H1 (cell line): ENCODE measurements at regions not wholly inside any gene's neighbourhood (a gene's known extent, or its start where the extent isn't known, plus 50 kb on each side); places are given as distances from the start of the nearest gene placed in this dataset.

Experiments
- CTCF ChIA-PET: fragments of 300-600 bp; sonication (Branson Sonifier 250); formaldehyde crosslinking; loops from one replicate; lab custom pipeline; 2021; ENCODE audit not compliant: partially characterized antibody; lab: Charles Lee
- POLR2A ChIA-PET: fragments of 300-600 bp; sonication (Branson Sonifier 250); formaldehyde crosslinking; loops from one replicate; lab custom pipeline; 2021; ENCODE audit warnings: inconsistent platforms; ENCODE audit not compliant: partially characterized antibody; lab: Charles Lee
- DNase-seq, 2 experiments: peaks; one replicate each; pipeline versions ENCODE4 v3.0.0 to v3.0.0-alpha.2; 2010 to 2022; ENCODE audit warnings: low spot score in 2 of 2, low read depth in 1 of 2, mixed read lengths in 1 of 2
- FAIRE-seq: peaks from 2 replicates; lab custom pipeline; 2011; peaks lifted over from hg19 to GRCh38; lab: Jason Lieb, UNC
- H2AFZ ChIP-seq: 2 replicates; pipeline ENCODE4 v1.8.1; 2012; ENCODE audit warnings: low read length, inconsistent platforms
- H2AK5ac ChIP-seq: 2 replicates; pipeline ENCODE4 v1.6.1; 2013; ENCODE audit warnings: low read depth, low read length
- H2BK120ac ChIP-seq: replicated peaks from 2 replicates; pipeline ENCODE3; 2013; ENCODE audit warnings: low read depth, low read length, inconsistent platforms
- H2BK12ac ChIP-seq: 2 replicates; pipeline ENCODE4 v1.6.1; 2013; ENCODE audit warnings: low read depth, low read length
- H2BK15ac ChIP-seq: 2 replicates; pipeline ENCODE4 v1.6.1; 2013; ENCODE audit warnings: low read length
- H2BK20ac ChIP-seq: 2 replicates; pipeline ENCODE4 v1.6.1; 2013; ENCODE audit warnings: low read length
- H2BK5ac ChIP-seq: 2 replicates; pipeline ENCODE4 v1.6.1; 2013; ENCODE audit warnings: low read depth, low read length
- H3K14ac ChIP-seq: 2 replicates; pipeline ENCODE4 v1.6.1; 2013; ENCODE audit warnings: inconsistent platforms; ENCODE audit not compliant: insufficient read length
- H3K18ac ChIP-seq: 2 replicates; pipeline ENCODE4 v1.6.1; 2013; ENCODE audit warnings: low read length; ENCODE audit errors: extremely low read depth
- H3K23ac ChIP-seq: 2 replicates; pipeline ENCODE4 v1.6.1; 2013; ENCODE audit warnings: inconsistent platforms; ENCODE audit not compliant: insufficient read length
- H3K23me2 ChIP-seq: 2 replicates; pipeline ENCODE4 v1.6.1; 2013; ENCODE audit warnings: low read depth, low read length
- H3K27ac ChIP-seq: 2 replicates; pipeline ENCODE4 v1.6.1; 2011; ENCODE audit warnings: low read depth, low read length, inconsistent platforms
- H3K27me3 ChIP-seq, 4 experiments: replicated peaks in 1 of 4; 1 replicate in 1 of 4; 2 replicates in 3 of 4; pipeline versions ENCODE4 v1.6.1 to v1.8.1; 2011 to 2013; ENCODE audit warnings: low read length in 3 of 4, mild to moderate bottlenecking in 3 of 4, inconsistent platforms in 2 of 4, mixed read lengths in 2 of 4, moderate library complexity in 1 of 4; ENCODE audit not compliant: control insufficient read depth in 3 of 4, insufficient read depth in 3 of 4; ENCODE audit errors: extremely low read depth in 1 of 4
- H3K36me3 ChIP-seq, 4 experiments: 2 replicates each; pipeline versions ENCODE4 v1.6.1 to v1.8.1; 2011 to 2013; ENCODE audit warnings: mild to moderate bottlenecking in 4 of 4, low read length in 3 of 4, moderate library complexity in 2 of 4, control low read depth in 1 of 4, inconsistent platforms in 1 of 4; ENCODE audit not compliant: insufficient read depth in 4 of 4, control insufficient read depth in 2 of 4
- H3K4ac ChIP-seq: replicated peaks from 2 replicates; pipeline ENCODE3; 2013; ENCODE audit warnings: low read length, low read depth, mixed read lengths, inconsistent platforms; ENCODE audit not compliant: insufficient read length
- H3K4me1 ChIP-seq, 4 experiments: replicated peaks in 1 of 4; 1 replicate in 1 of 4; 2 replicates in 3 of 4; pipeline versions ENCODE4 v1.6.1 to v1.8.1; 2011 to 2013; ENCODE audit warnings: low read length in 3 of 4, inconsistent platforms in 2 of 4, mixed read lengths in 1 of 4; ENCODE audit not compliant: insufficient read depth in 4 of 4, control insufficient read depth in 3 of 4
- H3K4me2 ChIP-seq, 2 experiments: 2 replicates each; pipeline versions ENCODE4 v1.6.1 to v1.8.1; 2011 to 2013; ENCODE audit warnings: low read depth in 2 of 2, low read length in 2 of 2, control low read depth in 1 of 2, inconsistent platforms in 1 of 2, mild to moderate bottlenecking in 1 of 2; ENCODE audit not compliant: insufficient read depth in 1 of 2
- H3K4me3 ChIP-seq, 4 experiments: fragments of 200-600, 300-600 bp in 1 of 4; sonication (generic), shearing (Covaris generic), sonication (Bioruptor Twin) in 1 of 4; 2 replicates each; pipeline versions ENCODE4 v1.5.1 to v1.8.1; 2011 to 2016; ENCODE audit warnings: low read length in 4 of 4, low read depth in 3 of 4, control low read depth in 2 of 4, inconsistent platforms in 2 of 4, mild to moderate bottlenecking in 2 of 4, mixed read lengths in 1 of 4, moderate library complexity in 1 of 4; ENCODE audit not compliant: insufficient read depth in 2 of 4; ENCODE audit errors: extremely low read depth in 1 of 4
- H3K56ac ChIP-seq: replicated peaks from 2 replicates; pipeline ENCODE3; 2013; ENCODE audit warnings: low read depth, mild to moderate bottlenecking, mixed read lengths, low read length, inconsistent platforms; ENCODE audit not compliant: insufficient read length
- H3K79me1 ChIP-seq: 2 replicates; pipeline ENCODE4 v1.6.1; 2013; ENCODE audit warnings: low read depth, low read length, control low read depth
- H3K79me2 ChIP-seq, 2 experiments: 2 replicates each; pipeline versions ENCODE4 v1.6.1 to v1.8.1; 2012 to 2013; ENCODE audit warnings: low read length in 2 of 2, mild to moderate bottlenecking in 2 of 2, inconsistent platforms in 1 of 2; ENCODE audit not compliant: insufficient read depth in 2 of 2, control insufficient read depth in 1 of 2
- H3K9ac ChIP-seq, 4 experiments: replicated peaks in 1 of 4; 1 replicate in 1 of 4; 2 replicates in 3 of 4; pipeline versions ENCODE4 v1.6.1 to v1.8.1; 2011 to 2013; ENCODE audit warnings: low read depth in 3 of 4, low read length in 3 of 4, control low read depth in 2 of 4, mild to moderate bottlenecking in 2 of 4, moderate library complexity in 2 of 4, inconsistent platforms in 1 of 4; ENCODE audit errors: extremely low read depth in 1 of 4
- H3K9me3 ChIP-seq, 2 experiments: 2 replicates each; pipeline versions ENCODE4 v1.6.1 to v1.8.1; 2012 to 2013; ENCODE audit warnings: mild to moderate bottlenecking in 2 of 2, moderate library complexity in 2 of 2, control low read depth in 1 of 2, inconsistent platforms in 1 of 2, low read depth in 1 of 2, low read length in 1 of 2, mixed read lengths in 1 of 2; ENCODE audit not compliant: insufficient read depth in 2 of 2
- H4K20me1 ChIP-seq, 2 experiments: replicated peaks in 1 of 2; 2 replicates each; pipeline versions ENCODE3 to v1.8.1; 2011 to 2013; ENCODE audit warnings: inconsistent platforms in 2 of 2, low read length in 2 of 2, mild to moderate bottlenecking in 1 of 2; ENCODE audit not compliant: insufficient read depth in 2 of 2, control insufficient read depth in 1 of 2
- H4K5ac ChIP-seq: 2 replicates; pipeline ENCODE4 v1.6.1; 2013; ENCODE audit warnings: low read length, low read depth, mixed read lengths, inconsistent platforms; ENCODE audit not compliant: insufficient read length
- H4K8ac ChIP-seq: 2 replicates; pipeline ENCODE4 v1.8.0; 2013; ENCODE audit warnings: mild to moderate bottlenecking, moderate library complexity, low read length, inconsistent platforms; ENCODE audit not compliant: insufficient read depth; ENCODE audit errors: extremely low read depth
- H4K91ac ChIP-seq: replicated peaks from 2 replicates; pipeline ENCODE3; 2013; ENCODE audit warnings: low read length, mixed read lengths, inconsistent platforms; ENCODE audit not compliant: insufficient read length
- NANOG ChIP-seq: IDR thresholded peaks from 2 replicates; pipeline ENCODE4 v1.6.1; 2011; ENCODE audit warnings: low read length, low read depth, mild to moderate bottlenecking, inconsistent platforms; ENCODE audit not compliant: insufficient read depth, poor library complexity, severe bottlenecking

DNA sequence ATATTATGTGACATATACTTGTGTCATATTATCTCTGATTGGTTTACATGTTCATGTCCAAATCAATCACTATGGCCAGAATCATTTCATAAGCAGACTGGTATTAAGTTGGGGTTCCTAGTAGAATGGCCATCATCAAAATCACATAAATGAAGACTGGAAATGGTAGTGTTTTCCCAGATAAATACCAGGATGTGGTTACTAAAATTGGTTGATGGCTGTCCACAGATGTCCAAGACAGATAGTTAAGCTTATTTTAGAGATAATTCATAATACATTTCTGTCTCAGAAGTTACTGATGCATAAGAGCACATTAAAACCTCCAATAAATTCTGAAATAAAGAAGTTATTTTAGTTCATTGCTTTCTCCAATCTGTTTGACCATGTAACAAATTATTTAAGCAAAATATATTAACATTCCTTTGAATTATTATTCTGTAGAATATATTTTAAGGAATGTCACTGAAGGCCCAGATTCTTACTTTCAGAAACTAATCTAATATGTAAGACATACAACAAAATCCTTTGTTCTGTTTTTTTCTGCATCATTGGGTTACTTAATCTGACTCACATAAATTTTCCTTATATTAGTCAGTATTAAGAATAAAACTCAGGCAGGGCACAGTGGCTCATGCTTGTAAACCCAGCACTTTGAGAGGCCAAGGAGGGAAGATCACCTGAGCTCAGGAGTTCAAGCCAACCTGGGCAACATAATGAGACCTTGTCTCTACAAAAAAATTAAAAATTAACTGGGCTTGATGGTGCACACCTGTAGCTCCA lies 483.9 kb downstream of the PTPRC start:
- no peaks in the 10 kb centered on the region for H3K4me1 ChIP-seq
- no peak overlapping the region for H4K5ac ChIP-seq
- no peak overlapping the region for H2BK12ac ChIP-seq
- H3K23ac ChIP-seq = no peak overlapping the region
- no peak overlapping the region for H2BK5ac ChIP-seq
- H3K27me3 ChIP-seq = no peaks in the 10 kb centered on the region
- TF ChIP-seq NANOG = no peak
- H2BK120ac ChIP-seq = no peak overlapping the region
- DNase-seq (no peak), FAIRE-seq (no peak)
- no peak overlapping the region for H3K4me3 ChIP-seq
- no peak overlapping the region for H2AK5ac ChIP-seq
- H3K79me1 ChIP-seq = no peaks in the 10 kb centered on the region
- no peak overlapping the region for H3K9ac ChIP-seq
- CTCF ChIA-PET = interaction anchor here (0.7 to 2.2 kb wide), 5 partner anchors 10 to 375 kb away, joined by 3 to 14 read pairs (median 3); no protein-coding TSS in a partner anchor
- no peaks in the 10 kb centered on the region for H3K9me3 ChIP-seq
- POLR2A ChIA-PET = no interaction called here
- H3K18ac ChIP-seq = no peak overlapping the region
- no peak overlapping the region for H3K14ac ChIP-seq
- no peaks in the 10 kb centered on the region for H3K23me2 ChIP-seq
- H4K20me1 ChIP-seq = no peaks in the 10 kb centered on the region
- H3K4ac ChIP-seq = no peak overlapping the region
- no peaks in the 10 kb centered on the region for H3K36me3 ChIP-seq
- no peak overlapping the region for H3K56ac ChIP-seq
- H4K91ac ChIP-seq = no peak overlapping the region
- H3K27ac ChIP-seq = no peak overlapping the region
- no peak overlapping the region for H4K8ac ChIP-seq
- no peak overlapping the region for H3K4me2 ChIP-seq
- no peak overlapping the region for H2AFZ ChIP-seq
- H3K79me2 ChIP-seq = no peaks in the 10 kb centered on the region
- no peak overlapping the region for H2BK20ac ChIP-seq
- no peak overlapping the region for H2BK15ac ChIP-seq
